ENCODE measurements at regions not wholly inside any gene's neighbourhood (a gene's known extent, or its start where the extent isn't known, plus 50 kb on each side); places are given as distances from the start of the nearest gene placed in this dataset.

DNA sequence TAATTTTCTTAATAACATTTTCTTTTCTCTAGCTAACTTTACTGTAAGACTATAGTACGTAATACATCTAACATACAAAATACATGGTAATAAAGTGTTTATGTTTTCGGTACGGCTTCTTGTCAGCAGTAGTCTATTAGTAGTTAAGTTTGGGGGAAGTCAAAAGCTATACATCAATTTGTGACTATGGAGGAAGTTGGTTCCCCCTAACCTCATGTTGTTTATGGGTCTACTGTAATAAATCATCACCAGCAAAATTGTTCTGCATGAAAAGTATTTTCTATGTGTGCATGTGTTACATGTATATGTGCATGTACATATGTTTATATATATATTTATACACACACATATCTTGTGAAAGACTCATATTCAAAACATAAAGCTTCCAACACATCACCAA lies 303.0 kb downstream of the TRIB2 start:
- no peak for DNase-seq

- no peak for DNase-seq
Measured at GRCh38 chr2:13020469-13020868, 303.7 kb downstream of the TRIB2 start.

DNA sequence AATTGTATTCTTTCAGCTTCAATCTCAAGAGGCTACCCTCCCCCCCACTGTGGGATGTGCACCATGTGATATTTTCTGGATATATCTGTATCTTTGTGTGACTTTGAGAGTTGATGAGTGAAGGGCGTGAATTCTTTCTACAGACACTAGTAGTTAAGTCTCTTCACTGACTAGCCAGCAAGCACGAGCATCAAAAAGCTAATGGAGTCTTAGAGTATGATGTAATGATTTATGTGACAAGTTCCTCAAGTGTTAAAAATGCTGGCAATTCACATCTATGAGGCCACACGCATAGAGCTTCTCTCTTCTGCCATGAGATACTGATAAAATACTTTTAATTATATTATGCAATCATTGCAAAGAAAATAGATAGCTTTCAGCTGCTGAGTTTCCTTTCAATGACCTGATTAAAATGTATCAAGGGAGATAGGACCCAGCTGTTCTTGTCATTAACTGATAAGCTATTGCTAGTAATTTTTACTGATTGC lies 304.8 kb downstream of the TRIB2 start:
- no peak for DNase-seq

GRCh38 chr2:13030606-13031005 lies 313.9 kb downstream of the TRIB2 start:
- no peak for DNase-seq

DNA sequence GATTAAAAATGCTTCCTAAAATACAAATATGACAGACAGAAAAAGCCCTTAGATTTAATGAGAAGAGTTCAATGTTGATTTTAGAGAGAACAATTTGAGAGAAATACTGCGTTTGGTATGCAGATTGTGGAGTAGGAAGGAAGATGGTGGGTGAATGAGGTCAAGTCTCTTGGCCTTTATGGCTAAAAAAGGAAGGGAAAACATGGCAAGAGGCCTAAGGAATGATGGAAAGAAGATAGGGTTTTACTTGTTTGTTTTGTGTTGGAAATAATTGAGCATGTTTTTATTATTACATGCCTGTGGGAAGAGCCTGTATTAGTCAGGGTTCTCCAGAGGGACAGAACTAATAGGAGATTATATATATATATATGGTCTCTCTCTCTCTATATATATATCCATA lies 318.1 kb downstream of the TRIB2 start:
- peak; percentile 7 for DNase-seq

DNA sequence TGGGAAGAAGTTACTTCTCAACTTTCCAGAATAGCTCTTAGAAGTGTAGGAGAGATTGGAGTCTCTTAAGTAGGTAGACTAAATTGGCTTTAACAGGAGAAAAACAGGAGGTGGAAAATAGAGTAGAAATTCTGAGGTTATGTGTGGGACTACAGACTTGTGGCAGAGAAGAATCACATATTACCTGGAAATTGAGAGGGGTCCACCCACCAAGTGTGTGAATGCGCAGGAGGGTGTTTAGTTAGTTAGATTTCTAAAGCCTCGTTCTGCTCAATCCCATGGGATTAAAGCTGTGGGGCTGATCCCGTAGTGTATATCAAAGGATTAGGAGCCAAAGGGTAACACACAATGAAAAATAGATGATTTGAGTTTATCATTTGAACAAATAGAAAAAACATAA lies 319.1 kb downstream of the TRIB2 start:
- DNase-seq = no peak

DNA sequence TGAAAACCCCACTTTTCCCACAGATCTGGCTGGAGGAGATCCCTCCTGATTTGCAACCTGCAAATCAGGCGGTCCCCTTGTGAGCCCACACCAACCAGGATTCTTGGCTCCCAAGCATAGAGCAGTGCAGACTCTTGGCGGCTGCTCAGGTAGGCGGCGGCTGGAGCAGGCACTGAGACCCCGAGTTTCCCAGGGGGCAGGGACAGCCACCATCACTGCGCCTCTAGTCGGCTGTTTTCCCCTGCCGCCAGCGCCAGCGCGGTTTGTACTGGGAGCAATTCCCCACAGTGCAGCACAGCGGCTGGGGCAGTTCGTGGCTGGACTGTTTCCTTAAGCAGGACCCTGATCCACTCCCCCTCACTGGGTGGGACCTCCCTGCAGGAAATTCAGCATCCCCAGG lies 323.3 kb downstream of the TRIB2 start:
- no peak for DNase-seq

DNA sequence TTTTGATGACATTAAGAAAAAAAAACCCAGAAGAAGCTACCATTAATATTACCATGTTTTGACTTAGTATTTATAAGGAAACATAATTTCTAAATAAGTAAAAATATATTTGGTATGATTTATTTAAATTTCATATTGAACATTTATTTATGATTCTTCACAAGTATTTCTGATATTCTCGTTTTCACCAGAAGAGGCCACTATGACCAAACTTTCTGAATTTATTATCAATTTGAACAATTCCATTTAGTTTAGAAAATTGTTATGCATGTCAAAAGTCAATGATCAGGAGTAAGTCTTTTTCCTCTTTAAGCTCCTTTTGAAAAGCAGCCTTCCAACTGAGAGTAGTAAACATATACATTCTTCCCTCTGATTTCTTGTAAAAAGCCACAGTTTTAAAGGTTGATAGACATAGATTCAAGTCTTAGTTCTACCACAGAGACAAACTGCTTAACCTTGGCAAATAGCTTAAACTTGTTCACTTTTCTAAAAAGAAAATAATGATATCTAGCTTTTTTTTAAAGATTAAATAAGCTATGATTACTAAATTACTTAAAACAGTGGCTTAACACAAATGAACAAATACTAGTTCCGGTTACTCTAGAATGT lies 329.9 kb downstream of the TRIB2 start:
- peak; percentile 2 for DNase-seq

GRCh38 chr2:13050764-13051163 lies 334.0 kb downstream of the TRIB2 start:
- no peak for DNase-seq

DNA sequence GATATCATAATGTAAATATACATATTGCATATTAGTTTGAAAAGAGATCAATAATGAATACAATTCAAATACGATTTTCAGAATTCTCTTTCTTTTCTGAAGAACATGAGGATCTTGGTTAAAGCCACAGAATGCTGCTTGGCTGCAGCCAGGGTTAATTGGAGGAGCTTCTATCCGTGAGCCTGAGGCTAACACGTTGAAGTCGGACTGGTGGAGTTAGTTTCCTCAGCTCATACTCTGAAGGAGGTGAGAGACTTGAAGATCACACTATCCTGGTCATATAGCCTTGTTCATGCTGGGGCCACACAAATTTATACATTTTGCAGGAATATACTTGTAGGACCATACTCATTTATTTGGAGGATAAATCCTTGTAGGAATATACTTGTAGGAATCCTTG lies 335.8 kb downstream of the TRIB2 start:
- DNase-seq = no peak

GRCh38 chr2:13056259-13056843 lies 339.6 kb downstream of the TRIB2 start:
- DNase-seq = no peak

DNA sequence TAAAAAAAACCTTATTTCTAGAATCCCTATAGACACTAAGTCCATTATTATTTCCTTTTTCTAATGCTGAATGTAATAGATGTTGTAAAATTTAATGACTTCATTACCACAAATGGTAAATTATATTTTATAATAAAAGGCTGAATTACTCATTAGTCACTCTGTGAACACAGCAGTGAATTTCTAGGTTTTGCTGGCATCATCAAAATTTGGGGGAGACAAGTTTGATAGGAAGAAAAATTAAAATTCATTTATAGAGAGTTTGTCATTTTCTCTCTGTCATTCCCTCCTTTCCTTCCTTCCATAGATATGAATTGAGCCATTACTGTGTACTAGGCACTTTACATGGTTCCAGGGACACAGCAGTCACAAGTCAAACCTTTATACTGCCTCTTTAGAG lies 340.9 kb downstream of the TRIB2 start:
- no peak for DNase-seq

DNA sequence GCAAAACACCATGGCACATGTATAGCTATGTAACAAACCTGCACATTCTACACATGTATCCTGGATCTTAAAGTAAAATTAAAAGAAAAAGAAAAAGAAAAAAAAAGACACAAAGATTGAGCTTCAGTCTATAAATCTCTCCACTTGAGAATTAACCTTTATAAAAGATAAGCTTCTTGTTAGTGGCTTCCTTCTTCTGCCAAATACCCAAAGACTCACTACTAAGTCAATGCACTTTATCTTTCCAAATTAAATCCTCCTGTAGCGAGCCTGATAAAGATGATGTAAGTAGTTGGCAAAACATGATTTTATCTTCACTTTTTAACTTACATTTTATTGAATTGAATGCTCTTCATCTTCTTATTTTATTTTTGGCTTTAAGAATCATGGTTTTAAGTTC lies 349.9 kb downstream of the TRIB2 start:
- no peak for DNase-seq

DNA sequence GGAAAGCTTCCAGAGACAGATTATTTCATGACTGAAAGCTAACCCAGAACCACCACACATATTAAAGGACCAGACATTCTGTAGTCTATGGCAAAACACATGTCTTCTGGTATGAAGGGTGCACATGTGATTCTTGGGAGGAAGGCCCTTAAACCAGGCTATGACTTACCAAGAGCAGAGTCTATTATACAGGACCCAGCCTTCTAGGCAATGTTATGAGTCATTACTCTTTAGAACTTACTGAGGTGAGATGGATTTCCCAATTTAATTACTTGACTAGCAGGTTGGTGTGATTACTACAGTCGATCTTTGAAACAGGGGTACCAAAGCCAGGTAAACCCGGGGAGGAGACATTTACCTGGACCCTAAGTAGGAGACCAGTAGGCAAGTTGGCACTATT lies 350.8 kb downstream of the TRIB2 start:
- no peak for DNase-seq

GRCh38 chr2:13089971-13090370 lies 373.2 kb downstream of the TRIB2 start:
- no peak for DNase-seq

- DNase-seq = no peak
Measured at GRCh38 chr2:13091455-13091854, 374.7 kb downstream of the TRIB2 start.

DNA sequence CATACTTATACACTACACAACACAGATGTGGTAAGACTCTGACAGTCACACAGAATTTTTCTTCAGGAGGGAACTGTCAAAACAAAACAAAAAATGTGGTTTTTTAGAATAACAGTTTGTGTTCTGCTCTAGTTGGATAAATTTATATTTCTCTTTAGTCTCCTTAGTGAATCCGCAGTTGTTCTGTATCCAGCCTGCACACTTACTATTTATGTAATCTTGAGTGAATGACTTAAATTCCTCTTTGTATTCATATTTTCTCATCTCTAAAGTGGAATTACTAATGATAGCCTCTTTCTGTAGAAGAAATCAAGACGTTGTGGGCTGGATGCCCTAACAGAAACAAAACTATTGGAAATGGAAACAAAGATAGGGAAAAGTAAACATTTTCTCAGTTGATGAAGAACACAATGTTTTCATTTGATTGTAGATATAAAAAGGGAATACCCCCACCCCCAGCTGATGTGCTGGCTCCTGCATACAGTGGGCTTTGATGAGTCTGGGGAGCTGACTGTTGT lies 375.2 kb downstream of the TRIB2 start:
- DNase-seq = no peak

- no peak for DNase-seq
Measured at GRCh38 chr2:13093416-13093991, 376.8 kb downstream of the TRIB2 start.

DNA sequence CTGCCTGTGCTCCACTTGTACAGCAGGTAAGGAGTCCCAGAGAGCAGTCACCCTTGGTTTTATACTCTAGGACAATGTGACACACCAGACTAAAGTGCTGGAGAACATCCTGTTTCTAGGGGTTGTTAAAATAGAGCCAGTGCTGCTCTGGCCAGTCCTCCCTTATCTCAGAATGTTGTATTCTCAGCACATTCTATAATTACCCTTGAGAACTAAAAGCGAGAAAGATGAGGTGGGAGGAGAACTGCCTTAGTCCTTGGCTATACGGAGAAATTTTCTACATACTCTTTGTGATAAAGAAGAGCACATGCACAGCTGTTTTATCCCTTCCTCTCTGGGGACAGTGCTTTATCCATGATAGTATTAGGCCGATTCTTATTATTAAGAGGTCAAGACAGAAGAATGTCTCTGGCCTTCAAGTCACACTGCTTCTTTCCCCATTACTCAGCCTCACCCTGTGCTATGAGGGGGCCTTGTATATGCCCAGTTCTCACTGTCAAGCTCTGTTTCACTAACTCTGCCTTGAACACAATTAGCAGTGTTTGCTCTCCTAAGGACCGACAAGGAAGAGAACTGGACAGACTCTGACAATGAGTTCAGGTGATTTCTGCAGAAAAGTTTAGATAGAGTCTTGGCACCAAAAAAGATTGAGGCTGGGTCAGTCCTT lies 385.8 kb downstream of the TRIB2 start:
- DNase-seq = no peak

GRCh38 chr2:13103151-13103550 lies 386.4 kb downstream of the TRIB2 start:
- DNase-seq = no peak

GRCh38 chr2:13103778-13104493 lies 387.2 kb downstream of the TRIB2 start:
- no peak for DNase-seq

DNA sequence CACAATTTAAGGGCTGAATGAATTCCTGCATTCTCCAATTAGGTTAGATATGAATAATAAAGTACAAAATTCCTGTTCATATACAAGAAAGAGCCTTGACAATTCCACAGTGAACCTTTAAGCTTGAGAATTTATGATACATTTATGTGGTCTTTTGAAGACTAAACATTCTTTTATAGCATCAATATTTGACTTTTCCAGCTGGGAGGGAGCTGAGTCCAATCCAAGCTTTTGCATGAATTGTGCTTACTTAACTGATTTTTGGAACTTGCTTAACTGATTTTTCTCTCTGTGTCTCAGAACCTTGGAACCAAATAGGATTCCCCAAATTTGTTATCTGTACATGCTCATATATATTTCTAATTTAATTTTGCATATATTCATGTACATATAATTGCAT lies 388.0 kb downstream of the TRIB2 start:
- DNase-seq = no peak

DNA sequence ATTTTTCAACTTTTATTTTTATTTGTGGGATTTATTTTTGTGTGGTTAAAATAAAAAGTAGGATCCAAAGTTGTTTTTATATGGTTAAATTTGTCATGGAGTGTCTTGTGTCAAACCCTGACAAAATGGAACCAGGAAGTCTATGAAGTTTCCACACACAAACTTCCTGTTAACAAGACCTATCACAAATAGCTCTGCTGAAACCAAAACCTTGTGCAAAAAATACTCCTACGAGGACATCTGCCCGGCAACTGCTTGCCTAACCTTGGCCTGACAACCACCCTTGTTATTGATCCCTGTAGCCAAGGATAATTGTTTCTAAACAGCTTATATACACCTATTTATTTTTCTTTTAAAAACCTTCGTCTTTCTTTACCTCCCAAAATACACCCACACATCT lies 389.6 kb downstream of the TRIB2 start:
- DNase-seq = no peak
